ENCODE measurements at regions not wholly inside any gene's neighbourhood (a gene's known extent, or its start where the extent isn't known, plus 50 kb on each side); places are given as distances from the start of the nearest gene placed in this dataset.
A peak's percentile ranks its signal among the peaks of the same experiment; 100 is the strongest.

- H3K27me3 Mint-ChIP-seq (ENCODE audit: insufficient read depth, low read depth, poor library complexity) = no peaks in the 10 kb centered on the region
Measured at GRCh38 chr7:34454381-34454780, 203.6 kb upstream of the NPSR1 start.

More at GRCh38 chr7:34454381-34454780, 203.6 kb upstream of the NPSR1 start:
- TF ChIP-seq ZNF462 (CRISPR knock-in tag; IDR thresholded peaks at IDR 0.05) = no peak
- TF ChIP-seq JUNB (IDR thresholded peaks at IDR 0.05; ENCODE audit: unreplicated experiment) = no peak
- no peak for TF ChIP-seq CTCF (conservative IDR thresholded peaks at IDR 0.05; ENCODE audit: low read depth in 2 of 2)
- no peak for TF ChIP-seq CREB1 (CRISPR knock-in tag; IDR thresholded peaks at IDR 0.05; ENCODE audit: low read depth)
- no peak for TF ChIP-seq NANOG (IDR thresholded peaks at IDR 0.05; ENCODE audit: borderline replicate concordance)
- no peak for TF ChIP-seq REST (IDR thresholded peaks at IDR 0.05; ENCODE audit: unreplicated experiment)
- no peak for TF ChIP-seq ZNF331 (CRISPR knock-in tag; IDR thresholded peaks at IDR 0.05; ENCODE audit: low read depth)
- no peak for TF ChIP-seq EZH2 (IDR thresholded peaks at IDR 0.05; ENCODE audit: low read depth, unreplicated experiment)
- no peak for TF ChIP-seq ZNF114 (CRISPR knock-in tag; IDR thresholded peaks at IDR 0.05)
- TF ChIP-seq EZH2phosphoT487 (IDR thresholded peaks at IDR 0.05; ENCODE audit: unreplicated experiment) = no peak
- no peak for TF ChIP-seq ETS1 (IDR thresholded peaks at IDR 0.05)
- TF ChIP-seq STAT1 (IDR thresholded peaks at IDR 0.05; ENCODE audit: unreplicated experiment) = no peak
- TF ChIP-seq POLR2AphosphoS5 (IDR thresholded peaks at IDR 0.05; ENCODE audit: low read depth) = no peak
- Histone ChIP-seq H2AFZ (no peak overlapping the region), H3K36me3 (ENCODE audit: insufficient read depth) (no peaks in the 10 kb centered on the region), H3K4me3 (no peak overlapping the region), H3K27ac (ENCODE audit: low read depth) (no peak overlapping the region), H4K20me1 (replicated peaks; ENCODE audit: insufficient read depth) (no peaks in the 10 kb centered on the region), H3K27me3 (ENCODE audit: insufficient read depth) (no peaks in the 10 kb centered on the region), H3F3A (replicated peaks; ENCODE audit: low read depth) (no peaks in the 10 kb centered on the region), H3K79me2 (replicated peaks; ENCODE audit: insufficient read depth) (no peaks in the 10 kb centered on the region), H3K9me2 (ENCODE audit: insufficient read depth) (no peaks in the 10 kb centered on the region), H3K4me1 (ENCODE audit: insufficient read depth) (peaks cover 5% of the 10 kb centered on the region; the same call in 1 of the 2 replicates), H3K4me2 (peak overlapping the region; percentile 22; the same call in 1 of the 2 replicates)
- peak; percentile 2 for DNase-seq (ENCODE audit: low spot score)
- peak; percentile 64 for ATAC-seq
- Mint-ChIP-seq H3K27ac (no peak overlapping the region), H3K4me3 (no peak overlapping the region), H3K9me3 (no peaks in the 10 kb centered on the region; the same call in 2 of the 3 replicates), H3K36me3 (ENCODE audit: low read depth) (no peaks in the 10 kb centered on the region), H3K4me1 (peaks cover 4% of the 10 kb centered on the region; the same call in 1 of the 3 replicates)

All from GM23338 (cell line).